ENCODE measurements at regions not wholly inside any gene's neighbourhood (a gene's known extent, or its start where the extent isn't known, plus 50 kb on each side); places are given as distances from the start of the nearest gene placed in this dataset.

- Histone ChIP-seq H3K9ac (ENCODE audit: low read length) (no peak overlapping the region), H3K27me3 (ENCODE audit: insufficient read depth, low read length) (0 out of 2 replicates have a peak, but pooled peaks cover 3% of the 10 kb centered on the region), H3K9me3 (ENCODE audit: control insufficient read depth in 1 of 2, insufficient read depth in 1 of 2, low read depth in 1 of 2, low read length in 2 of 2) (no peaks in the 10 kb centered on the region), H3K4me2 (ENCODE audit: low read length) (no peak overlapping the region), H3K4me3 (replicated peaks in 1 of 2; ENCODE audit: low read depth in 1 of 2, low read length in 2 of 2) (no peak overlapping the region), H3K4me1 (ENCODE audit: control insufficient read depth in 1 of 2, insufficient read depth in 2 of 2, low read length in 2 of 2) (no peaks in the 10 kb centered on the region), H2AFZ (ENCODE audit: low read depth, low read length, poor library complexity, severe bottlenecking) (no peak overlapping the region), H3K36me3 (ENCODE audit: control insufficient read depth in 1 of 2, insufficient read depth in 2 of 2, low read length in 2 of 2) (no peaks in the 10 kb centered on the region), H3K27ac (ENCODE audit: low read depth, low read length) (no peak overlapping the region), H4K20me1 (ENCODE audit: insufficient read depth) (no peaks in the 10 kb centered on the region), H3K9me2 (ENCODE audit: insufficient read depth) (no peaks in the 10 kb centered on the region), H3K79me2 (ENCODE audit: insufficient read depth, low read length) (no peaks in the 10 kb centered on the region)
- RAD21 ChIA-PET (ENCODE audit: low non-redundant PET in 1 of 2, low total read pairs in 2 of 2, uncharacterized antibody in 2 of 2, unreplicated experiment in 2 of 2): no interaction called here
- TF ChIP-seq SP1 (IDR thresholded peaks at IDR 0.05; ENCODE audit: low read depth) (no peak), ZBTB33 (IDR thresholded peaks at IDR 0.05; ENCODE audit: extremely low read depth, insufficient replicate concordance, low read length) (no peak), FOSL1 (IDR thresholded peaks at IDR 0.05; ENCODE audit: low read depth) (no peak), EGR1 (IDR thresholded peaks at IDR 0.05; ENCODE audit: low read depth) (no peak), YY1 (IDR thresholded peaks at IDR 0.05; ENCODE audit: extremely low read depth, insufficient replicate concordance, low read depth, low read length) (no peak)
- no TSS peak for BruUV-seq (replicated peaks)
- DNase-seq (ENCODE audit: low read depth, low spot score) (no peak), ATAC-seq (no peak)
- POLR2A ChIA-PET: no interaction called here
- CTCF ChIA-PET: interaction anchor here (1.4 kb wide), 1 partner anchor 17 kb away, joined by 6 read pairs; no protein-coding TSS in a partner anchor
- intact Hi-C loops (cut with micrococcal nuclease): no loop called here
These were observed 83.6 kb downstream of the CCDC34 start for GRCh38 chr11:27279460-27279859.

GRCh38 chr11:27277843-27278242 is 85.2 kb downstream of the CCDC34 start:
- Histone ChIP-seq H3K27ac (ENCODE audit: low read depth, low read length) (no peak overlapping the region), H3K79me2 (ENCODE audit: insufficient read depth, low read length) (no peaks in the 10 kb centered on the region), H3K9me2 (ENCODE audit: insufficient read depth) (no peaks in the 10 kb centered on the region), H3K9me3 (ENCODE audit: control insufficient read depth in 1 of 2, insufficient read depth in 1 of 2, low read depth in 1 of 2, low read length in 2 of 2) (no peaks in the 10 kb centered on the region), H3K4me2 (ENCODE audit: low read length) (no peak overlapping the region), H3K9ac (ENCODE audit: low read length) (no peak overlapping the region), H3K4me1 (ENCODE audit: control insufficient read depth in 1 of 2, insufficient read depth in 2 of 2, low read length in 2 of 2) (no peaks in the 10 kb centered on the region), H2AFZ (ENCODE audit: low read depth, low read length, poor library complexity, severe bottlenecking) (no peak overlapping the region), H3K36me3 (ENCODE audit: control insufficient read depth in 1 of 2, insufficient read depth in 2 of 2, low read length in 2 of 2) (no peaks in the 10 kb centered on the region), H4K20me1 (ENCODE audit: insufficient read depth) (no peaks in the 10 kb centered on the region), H3K4me3 (replicated peaks in 1 of 2; ENCODE audit: low read depth in 1 of 2, low read length in 2 of 2) (no peak overlapping the region), H3K27me3 (ENCODE audit: insufficient read depth, low read length) (peaks cover 13% of the 10 kb centered on the region; the same call in 1 of the 2 replicates)
- ATAC-seq (no peak), DNase-seq (ENCODE audit: low read depth, low spot score) (no peak)
- ChIA-PET POLR2A (no interaction called here), CTCF (interaction anchor here (1.3 kb wide), 1 partner anchor 19 kb away, joined by 6 read pairs; no protein-coding TSS in a partner anchor), RAD21 (ENCODE audit: low non-redundant PET in 1 of 2, low total read pairs in 2 of 2, uncharacterized antibody in 2 of 2, unreplicated experiment in 2 of 2) (no interaction called here)
- no TSS peak for BruUV-seq (replicated peaks)
- intact Hi-C loops (cut with micrococcal nuclease): no loop called here
- TF ChIP-seq POLR2AphosphoS5 (IDR thresholded peaks at IDR 0.05; ENCODE audit: low read depth, low read length) (no peak), SRF (IDR thresholded peaks at IDR 0.05; ENCODE audit: low read depth) (no peak), SIN3A (IDR thresholded peaks at IDR 0.05; ENCODE audit: low read depth) (no peak), EZH2 (IDR thresholded peaks at IDR 0.05) (no peak), YY1 (IDR thresholded peaks at IDR 0.05; ENCODE audit: extremely low read depth, insufficient replicate concordance, low read depth, low read length) (no peak), ZFX (IDR thresholded peaks at IDR 0.05) (no peak), CEBPB (IDR thresholded peaks at IDR 0.05; ENCODE audit: low read depth) (no peak), ELF1 (IDR thresholded peaks at IDR 0.05; ENCODE audit: borderline replicate concordance, low read depth) (no peak), POLR2A (IDR thresholded peaks at IDR 0.05; ENCODE audit: borderline replicate concordance, extremely low read depth, insufficient read depth, insufficient read length) (no peak), SP1 (IDR thresholded peaks at IDR 0.05; ENCODE audit: low read depth) (no peak), RAD21 (IDR thresholded peaks at IDR 0.05; ENCODE audit: low read depth) (no peak), ZBTB33 (IDR thresholded peaks at IDR 0.05; ENCODE audit: extremely low read depth, insufficient replicate concordance, low read length) (no peak), JUND (IDR thresholded peaks at IDR 0.05) (no peak), FOSL1 (IDR thresholded peaks at IDR 0.05; ENCODE audit: low read depth) (no peak)

All from HCT116 (cell line).